GM13976 (cell line): ENCODE measurements at regions not wholly inside any gene's neighbourhood (a gene's known extent, or its start where the extent isn't known, plus 50 kb on each side); places are given as distances from the start of the nearest gene placed in this dataset.

Source experiments
- DNase-seq: peaks from one replicate; pipeline ENCODE4 v3.0.0; 2012; ENCODE audit warnings: low spot score
- in situ Hi-C: fragments of 300-500 bp; cut with MboI; formaldehyde crosslinking; loops from one replicate; pipeline ENCODE4 v1.12.0; 2022; ENCODE audit warnings: low sequenced_read_pairs, mixed read lengths, inconsistent platforms; ENCODE audit not compliant: unreplicated experiment
- TF ChIP-seq, protein P1 (sequence below): IDR thresholded peaks from 2 replicates; pipeline ENCODE4 v1.5.1; 2012; ENCODE audit warnings: borderline replicate concordance, mild to moderate bottlenecking; ENCODE audit not compliant: insufficient read depth; ENCODE audit errors: extremely low read depth, missing control alignments, control extremely low read depth

DNA sequence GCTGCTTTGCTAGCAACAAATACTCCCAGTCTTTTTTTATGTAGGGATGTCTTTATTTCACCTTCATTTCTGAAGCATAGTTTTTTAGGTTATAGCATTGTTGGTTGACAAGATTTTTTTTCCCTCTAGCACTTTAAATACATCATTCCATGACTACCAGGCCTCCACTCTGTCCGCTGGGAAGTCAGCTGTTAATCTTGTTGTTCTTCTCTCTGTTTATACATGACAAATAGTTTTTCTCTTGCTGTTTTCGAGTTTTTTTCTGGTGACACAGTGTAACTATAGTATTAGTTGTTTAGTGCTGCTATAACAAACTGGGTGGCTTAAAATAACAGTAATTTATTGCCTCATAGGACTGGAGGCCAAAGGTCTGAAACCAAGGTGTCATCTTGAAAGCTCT is 205.5 kb upstream of the CNTNAP4 start:
- in situ Hi-C loops = no loop called here
- DNase-seq = no peak
- TF ChIP-seq, protein P1, sequence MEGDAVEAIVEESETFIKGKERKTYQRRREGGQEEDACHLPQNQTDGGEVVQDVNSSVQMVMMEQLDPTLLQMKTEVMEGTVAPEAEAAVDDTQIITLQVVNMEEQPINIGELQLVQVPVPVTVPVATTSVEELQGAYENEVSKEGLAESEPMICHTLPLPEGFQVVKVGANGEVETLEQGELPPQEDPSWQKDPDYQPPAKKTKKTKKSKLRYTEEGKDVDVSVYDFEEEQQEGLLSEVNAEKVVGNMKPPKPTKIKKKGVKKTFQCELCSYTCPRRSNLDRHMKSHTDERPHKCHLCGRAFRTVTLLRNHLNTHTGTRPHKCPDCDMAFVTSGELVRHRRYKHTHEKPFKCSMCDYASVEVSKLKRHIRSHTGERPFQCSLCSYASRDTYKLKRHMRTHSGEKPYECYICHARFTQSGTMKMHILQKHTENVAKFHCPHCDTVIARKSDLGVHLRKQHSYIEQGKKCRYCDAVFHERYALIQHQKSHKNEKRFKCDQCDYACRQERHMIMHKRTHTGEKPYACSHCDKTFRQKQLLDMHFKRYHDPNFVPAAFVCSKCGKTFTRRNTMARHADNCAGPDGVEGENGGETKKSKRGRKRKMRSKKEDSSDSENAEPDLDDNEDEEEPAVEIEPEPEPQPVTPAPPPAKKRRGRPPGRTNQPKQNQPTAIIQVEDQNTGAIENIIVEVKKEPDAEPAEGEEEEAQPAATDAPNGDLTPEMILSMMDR = no peak

DNA sequence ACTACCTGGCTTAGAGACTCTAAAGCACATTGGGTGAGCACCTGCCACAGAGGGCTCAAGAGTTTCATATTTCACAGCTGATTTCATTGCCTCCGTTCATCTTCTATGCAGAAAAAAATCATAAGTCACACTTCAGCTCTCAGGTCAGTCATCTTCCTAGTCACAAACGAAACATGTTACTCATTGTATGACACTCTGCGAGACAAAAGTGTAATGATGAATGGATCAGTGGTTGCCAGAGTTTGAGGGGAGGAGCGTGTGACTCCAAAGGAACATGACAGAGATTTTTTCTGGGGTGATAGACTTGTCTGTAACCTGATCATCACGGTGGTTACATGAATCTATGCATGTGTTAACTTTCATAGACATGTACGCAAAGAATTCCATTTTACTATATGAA is 195.2 kb upstream of the CNTNAP4 start:
- TF ChIP-seq, protein P1 = no peak
- in situ Hi-C loops = no loop called here
- no peak for DNase-seq

DNA sequence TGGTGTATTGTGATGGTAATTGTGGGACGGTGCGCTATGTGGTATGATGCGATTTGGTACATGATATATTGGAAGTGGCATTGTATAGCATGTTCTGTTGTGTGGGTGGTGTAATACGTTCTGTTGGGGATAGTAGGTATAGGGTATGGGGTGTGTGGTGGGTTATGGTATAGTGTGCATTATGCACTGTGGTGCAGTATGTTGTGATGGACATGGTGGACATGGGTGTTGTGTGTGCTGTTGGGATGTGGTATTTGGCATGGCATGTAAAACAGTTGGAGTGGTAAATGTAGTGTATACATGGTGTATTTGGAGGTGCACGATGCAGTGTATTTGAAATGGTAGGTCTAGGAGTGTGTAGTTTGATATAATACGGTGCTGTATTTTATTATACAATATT is 170.6 kb upstream of the CNTNAP4 start:
- no peak for DNase-seq
- TF ChIP-seq, protein P1 = no peak
- in situ Hi-C loops = no loop called here

DNA sequence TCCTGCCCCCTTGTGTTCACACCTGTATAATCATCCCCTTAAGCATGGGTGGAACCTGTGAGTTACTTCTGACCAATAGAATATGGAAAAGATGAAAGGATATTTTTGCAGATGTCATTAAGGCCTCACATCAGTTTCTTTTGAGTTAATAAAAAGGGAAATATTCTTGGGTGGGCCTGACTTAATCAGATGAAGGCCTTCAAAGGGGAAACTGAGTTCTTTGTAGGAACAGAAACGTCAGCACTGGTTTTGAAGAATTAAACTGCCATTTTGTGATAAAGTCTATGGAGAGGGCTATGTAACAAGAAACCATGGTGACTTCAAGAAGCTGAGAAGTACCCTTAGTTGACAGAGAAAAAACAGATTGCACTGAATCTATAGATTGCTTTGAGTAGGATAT is 168.7 kb upstream of the CNTNAP4 start:
- TF ChIP-seq, protein P1 = no peak
- DNase-seq = no peak
- in situ Hi-C loops = no loop called here

DNA sequence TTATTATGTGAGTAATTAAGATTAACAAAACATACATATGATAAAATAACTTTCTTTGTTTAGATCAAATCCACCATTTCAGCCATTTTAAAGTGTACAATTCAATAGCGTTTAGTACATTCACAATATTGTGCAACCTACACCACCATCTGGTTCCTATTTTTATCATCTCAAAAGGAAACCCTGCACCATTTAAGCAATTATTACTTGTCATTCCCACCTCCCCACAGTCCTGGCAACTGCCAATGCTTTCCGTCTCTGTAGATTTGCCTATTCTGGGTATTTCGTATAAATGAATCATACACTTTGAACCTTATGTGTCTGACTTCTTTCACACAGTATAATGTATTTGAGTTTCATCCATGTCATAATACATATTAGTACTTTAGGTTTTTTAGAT is 162.5 kb upstream of the CNTNAP4 start:
- in situ Hi-C loops = no loop called here
- TF ChIP-seq, protein P1 = no peak
- no peak for DNase-seq

DNA sequence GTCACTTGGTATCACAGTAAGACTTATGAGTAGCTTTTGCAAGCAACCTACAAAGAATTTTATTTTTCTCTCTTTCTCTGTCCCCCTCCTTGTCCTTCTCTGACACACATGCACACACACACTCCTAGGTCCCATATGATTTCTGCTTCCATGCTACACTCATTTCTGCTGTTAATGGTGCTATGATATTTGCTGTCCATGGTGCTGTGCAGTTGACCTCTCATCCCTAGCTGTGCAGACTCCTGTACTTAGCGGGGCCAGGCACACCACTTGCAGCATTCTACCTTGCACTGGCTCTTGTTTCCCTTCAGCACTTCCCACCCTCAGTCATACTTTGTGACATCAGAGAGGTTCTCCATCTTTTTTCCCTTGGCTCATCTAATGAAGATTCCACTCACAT is 158.9 kb upstream of the CNTNAP4 start:
- no peak for DNase-seq
- in situ Hi-C loops = no loop called here
- TF ChIP-seq, protein P1 = no peak

DNA sequence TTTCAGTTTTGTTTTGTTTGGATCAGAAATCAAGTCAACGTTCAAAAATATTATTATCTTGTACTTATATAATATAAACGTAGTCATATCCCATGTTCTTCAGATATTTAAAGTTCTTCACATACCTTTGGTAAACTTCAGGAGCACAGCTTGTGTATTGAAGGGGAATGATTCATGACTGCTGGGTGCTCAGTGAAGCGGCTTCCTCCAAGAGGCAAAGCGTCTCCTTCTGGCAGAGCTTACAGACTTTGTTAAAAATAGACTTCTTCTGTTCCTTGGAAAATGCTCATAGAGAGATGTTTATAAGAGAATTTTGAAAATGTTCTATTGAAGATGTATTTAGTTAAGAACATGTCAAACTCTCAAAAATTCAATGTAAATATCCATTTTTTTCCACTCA is 155.6 kb upstream of the CNTNAP4 start:
- in situ Hi-C loops = no loop called here
- no peak for DNase-seq
- TF ChIP-seq, protein P1 = no peak
